ENCODE measurements at regions not wholly inside any gene's neighbourhood (a gene's known extent, or its start where the extent isn't known, plus 50 kb on each side); places are given as distances from the start of the nearest gene placed in this dataset.

GRCh38 chr1:229092377-229093237, 178.3 kb upstream of the RAB4A start:
- TF ChIP-seq POLR2AphosphoS5 (IDR thresholded peaks at IDR 0.05; ENCODE audit: low read depth, low read length), result no peak
- no peak for TF ChIP-seq CTCF (IDR thresholded peaks at IDR 0.05)
- no peak for TF ChIP-seq REST (IDR thresholded peaks at IDR 0.05; ENCODE audit: insufficient read depth in 1 of 2, low read depth in 2 of 2, low read length in 1 of 2)
- no peak for TF ChIP-seq TCF7L2 (IDR thresholded peaks at IDR 0.05; ENCODE audit: low read depth, low read length)

Measured in Panc1 (cell line).